ENCODE measurements at regions not wholly inside any gene's neighbourhood (a gene's known extent, or its start where the extent isn't known, plus 50 kb on each side); places are given as distances from the start of the nearest gene placed in this dataset.

GRCh38 chr20:48348022-48348421 lies 479.8 kb downstream of the PREX1 start:
- TF ChIP-seq EZH2 (IDR thresholded peaks at IDR 0.05; ENCODE audit: borderline replicate concordance, low read length), result no peak
- TF ChIP-seq, protein P1, sequence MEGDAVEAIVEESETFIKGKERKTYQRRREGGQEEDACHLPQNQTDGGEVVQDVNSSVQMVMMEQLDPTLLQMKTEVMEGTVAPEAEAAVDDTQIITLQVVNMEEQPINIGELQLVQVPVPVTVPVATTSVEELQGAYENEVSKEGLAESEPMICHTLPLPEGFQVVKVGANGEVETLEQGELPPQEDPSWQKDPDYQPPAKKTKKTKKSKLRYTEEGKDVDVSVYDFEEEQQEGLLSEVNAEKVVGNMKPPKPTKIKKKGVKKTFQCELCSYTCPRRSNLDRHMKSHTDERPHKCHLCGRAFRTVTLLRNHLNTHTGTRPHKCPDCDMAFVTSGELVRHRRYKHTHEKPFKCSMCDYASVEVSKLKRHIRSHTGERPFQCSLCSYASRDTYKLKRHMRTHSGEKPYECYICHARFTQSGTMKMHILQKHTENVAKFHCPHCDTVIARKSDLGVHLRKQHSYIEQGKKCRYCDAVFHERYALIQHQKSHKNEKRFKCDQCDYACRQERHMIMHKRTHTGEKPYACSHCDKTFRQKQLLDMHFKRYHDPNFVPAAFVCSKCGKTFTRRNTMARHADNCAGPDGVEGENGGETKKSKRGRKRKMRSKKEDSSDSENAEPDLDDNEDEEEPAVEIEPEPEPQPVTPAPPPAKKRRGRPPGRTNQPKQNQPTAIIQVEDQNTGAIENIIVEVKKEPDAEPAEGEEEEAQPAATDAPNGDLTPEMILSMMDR (conservative IDR thresholded peaks at IDR 0.05 in 1 of 2, IDR thresholded peaks at IDR 0.05 in 1 of 2; ENCODE audit: extremely low read depth in 1 of 2, insufficient read depth in 1 of 2, low read depth in 1 of 2, low read length in 2 of 2), result no peak

Data from mammary epithelial cell (primary cell).